Retinal pigment epithelial cell (primary cell): ENCODE measurements at regions not wholly inside any gene's neighbourhood (a gene's known extent, or its start where the extent isn't known, plus 50 kb on each side); places are given as distances from the start of the nearest gene placed in this dataset.

Source experiments
- DNase-seq: peaks from one replicate; pipeline ENCODE4 v3.0.0-alpha.2; 2010; ENCODE audit warnings: low read depth
- H3K4me3 ChIP-seq: 2 replicates; pipeline ENCODE4 v1.5.1; 2011; ENCODE audit warnings: mild to moderate bottlenecking, low read length, control low read depth, moderate library complexity
- CTCF ChIP-seq: conservative IDR thresholded peaks from 2 replicates; pipeline ENCODE4 v1.5.1; 2011; ENCODE audit warnings: low read depth, low read length, control low read depth, inconsistent platforms

- H3K4me3 ChIP-seq, result no peak overlapping the region
- TF ChIP-seq CTCF, result no peak
- DNase-seq, result no peak
These were observed 197.0 kb downstream of the CYLD start for GRCh38 chr16:50938932-50939331.

GRCh38 chr16:50933262-50933661 is 191.4 kb downstream of the CYLD start:
- TF ChIP-seq CTCF, result no peak
- H3K4me3 ChIP-seq, result no peak overlapping the region
- no peak for DNase-seq

GRCh38 chr16:50932348-50932935 is 190.6 kb downstream of the CYLD start:
- H3K4me3 ChIP-seq, result no peak overlapping the region
- no peak for TF ChIP-seq CTCF
- DNase-seq, result no peak

- H3K4me3 ChIP-seq, result no peak overlapping the region
- TF ChIP-seq CTCF, result no peak
- no peak for DNase-seq
These were observed 186.2 kb downstream of the CYLD start for GRCh38 chr16:50928065-50928464.

- TF ChIP-seq CTCF, result no peak
- H3K4me3 ChIP-seq, result no peak overlapping the region
- peak; percentile 3 for DNase-seq
These were observed 184.0 kb downstream of the CYLD start for GRCh38 chr16:50925758-50926357.

GRCh38 chr16:50924759-50925545 is 183.1 kb downstream of the CYLD start:
- no peak for DNase-seq
- TF ChIP-seq CTCF, result no peak

More at GRCh38 chr16:50924759-50925545, 183.1 kb downstream of the CYLD start:
- H3K4me3 ChIP-seq, result no peak overlapping the region
